Epithelial cell of esophagus (primary cell): ENCODE measurements at regions not wholly inside any gene's neighbourhood (a gene's known extent, or its start where the extent isn't known, plus 50 kb on each side); places are given as distances from the start of the nearest gene placed in this dataset.

ENCODE experiments used
- DNase-seq: peaks from one replicate; pipeline ENCODE4 v3.0.0; 2010; ENCODE audit warnings: low read depth
- H3K4me3 ChIP-seq: 2 replicates; pipeline ENCODE4 v1.5.1; 2011; ENCODE audit warnings: mild to moderate bottlenecking, low read length, control low read depth
- CTCF ChIP-seq: IDR thresholded peaks from 2 replicates; pipeline ENCODE4 v1.5.1; 2011; ENCODE audit warnings: low read depth, mild to moderate bottlenecking, low read length, control low read depth, inconsistent platforms; ENCODE audit not compliant: insufficient read depth; ENCODE audit errors: missing control alignments

- H3K4me3 ChIP-seq: no peak overlapping the region
- no peak for DNase-seq
- no peak for TF ChIP-seq CTCF
Observed at GRCh38 chr2:51697095-51697494, 665.2 kb upstream of the NRXN1 start.

DNA sequence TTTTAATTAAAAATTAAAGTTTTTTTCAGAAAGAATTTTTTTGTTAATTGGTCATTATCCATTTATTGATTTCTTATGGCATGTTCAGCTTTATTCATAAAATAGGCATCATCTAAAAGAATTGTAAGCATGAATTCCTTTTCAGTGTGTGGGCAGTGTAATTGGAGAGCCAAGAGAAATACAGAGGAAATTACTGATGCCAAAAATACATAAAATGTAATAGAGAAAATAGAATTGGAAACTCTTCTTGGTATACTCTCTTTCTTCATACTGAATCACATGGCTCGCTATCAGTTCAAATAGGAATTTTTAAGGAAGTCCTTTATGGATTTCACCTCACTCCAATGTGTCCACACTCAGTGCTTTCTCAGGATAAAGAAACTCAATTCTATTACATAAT is 663.6 kb upstream of the NRXN1 start:
- TF ChIP-seq CTCF: no peak
- no peak for DNase-seq
- no peak overlapping the region for H3K4me3 ChIP-seq

DNA sequence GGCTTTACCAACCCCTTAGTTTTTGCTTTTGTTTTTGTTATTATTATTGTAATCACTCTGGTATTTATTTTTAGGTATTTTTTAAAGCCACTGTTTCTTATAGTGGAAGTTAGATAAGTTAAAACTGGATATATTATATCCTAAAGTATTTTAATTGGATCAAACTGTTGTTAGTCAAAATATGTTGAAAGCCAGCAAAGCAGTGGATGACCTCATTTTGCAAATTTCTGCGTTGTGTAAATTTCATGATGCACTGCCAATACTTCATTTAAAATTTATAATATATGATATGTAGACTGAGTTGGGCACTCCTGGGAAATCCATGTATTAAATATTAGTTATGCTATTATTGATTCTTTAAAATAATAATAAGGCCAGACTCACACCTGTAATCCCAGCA is 661.7 kb upstream of the NRXN1 start:
- DNase-seq: no peak
- TF ChIP-seq CTCF: no peak
- H3K4me3 ChIP-seq: no peak overlapping the region

DNA sequence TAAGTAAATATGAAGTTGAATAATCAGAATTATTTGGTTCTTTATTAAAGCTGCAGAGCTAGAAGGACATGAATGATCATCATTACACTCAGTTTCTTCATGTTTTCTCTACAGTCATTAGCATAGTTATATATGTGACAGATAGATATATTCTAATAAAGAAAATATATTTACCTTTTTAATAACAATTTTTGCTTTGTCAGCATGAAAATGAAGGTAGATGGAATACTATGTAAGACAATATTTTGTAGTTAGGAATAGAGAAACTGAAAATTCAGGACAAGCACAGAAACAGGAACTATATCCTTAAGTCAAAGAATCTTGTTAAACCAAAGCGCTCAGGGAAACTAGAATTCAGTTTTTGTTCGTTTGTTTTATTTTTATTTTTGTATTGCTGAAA is 649.9 kb upstream of the NRXN1 start:
- TF ChIP-seq CTCF: no peak
- DNase-seq: no peak
- H3K4me3 ChIP-seq: no peak overlapping the region

DNA sequence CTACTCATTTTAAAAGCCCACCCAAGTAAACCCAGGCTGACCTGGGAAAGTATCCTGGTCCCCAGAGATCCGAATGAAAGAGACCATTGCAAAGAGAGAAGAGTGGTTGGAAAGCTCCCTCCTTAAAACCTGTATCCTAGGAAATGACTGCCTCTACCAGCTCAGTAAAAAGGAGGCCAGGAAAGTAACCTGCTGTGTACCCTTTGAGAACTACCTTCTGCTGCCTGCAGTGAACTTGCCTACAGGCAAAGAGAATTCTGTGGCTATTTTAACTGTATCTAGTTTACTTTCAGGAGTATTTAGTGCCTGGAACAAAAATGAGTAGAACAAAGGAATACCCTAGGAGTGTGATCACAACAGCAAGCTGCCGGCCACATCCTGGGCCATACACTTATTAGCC is 641.7 kb upstream of the NRXN1 start:
- no peak for DNase-seq
- no peak for TF ChIP-seq CTCF
- H3K4me3 ChIP-seq: no peak overlapping the region

GRCh38 chr2:51667679-51668078 is 635.7 kb upstream of the NRXN1 start:
- DNase-seq: no peak

More at GRCh38 chr2:51667679-51668078, 635.7 kb upstream of the NRXN1 start:
- no peak for TF ChIP-seq CTCF
- H3K4me3 ChIP-seq: no peak overlapping the region
